ENCODE measurements at regions not wholly inside any gene's neighbourhood (a gene's known extent, or its start where the extent isn't known, plus 50 kb on each side); places are given as distances from the start of the nearest gene placed in this dataset.

DNA sequence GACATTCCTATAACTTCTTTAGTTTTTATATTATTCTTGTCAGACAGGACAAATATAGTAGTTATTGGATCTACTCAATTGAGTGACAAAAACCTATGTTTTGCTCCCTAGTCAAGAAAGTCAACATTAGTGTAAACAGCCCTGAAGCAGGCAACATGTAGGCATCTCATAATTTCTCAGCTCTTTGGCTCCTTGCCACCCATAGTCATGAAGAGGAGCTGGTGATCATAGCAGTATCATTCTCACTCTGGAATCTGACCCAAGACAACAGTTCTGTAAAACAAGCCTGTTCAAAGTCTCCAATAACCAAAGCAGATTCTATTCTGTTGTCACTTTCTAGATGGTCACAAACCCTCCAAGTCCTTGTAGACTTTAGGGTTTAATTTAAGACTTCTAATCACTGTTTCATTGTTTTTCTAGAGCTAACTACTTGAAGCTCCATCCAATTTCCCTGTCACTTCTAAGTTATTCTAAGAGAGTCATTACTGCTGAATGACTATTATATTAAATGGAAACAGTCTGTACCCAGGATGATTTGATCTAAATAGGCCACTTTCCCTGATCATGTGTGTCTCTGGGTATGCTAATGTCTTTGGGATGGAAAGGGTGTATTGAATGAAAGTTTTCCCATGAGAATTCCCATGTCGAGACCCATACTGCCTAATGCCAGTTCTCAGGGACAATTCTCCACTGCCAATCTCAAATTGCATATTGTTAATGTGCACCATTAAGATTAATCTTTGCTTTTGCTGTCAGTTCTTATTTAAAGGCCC, 533.3 kb downstream of the ACTL7B start:
- no peak for DNase-seq

DNA sequence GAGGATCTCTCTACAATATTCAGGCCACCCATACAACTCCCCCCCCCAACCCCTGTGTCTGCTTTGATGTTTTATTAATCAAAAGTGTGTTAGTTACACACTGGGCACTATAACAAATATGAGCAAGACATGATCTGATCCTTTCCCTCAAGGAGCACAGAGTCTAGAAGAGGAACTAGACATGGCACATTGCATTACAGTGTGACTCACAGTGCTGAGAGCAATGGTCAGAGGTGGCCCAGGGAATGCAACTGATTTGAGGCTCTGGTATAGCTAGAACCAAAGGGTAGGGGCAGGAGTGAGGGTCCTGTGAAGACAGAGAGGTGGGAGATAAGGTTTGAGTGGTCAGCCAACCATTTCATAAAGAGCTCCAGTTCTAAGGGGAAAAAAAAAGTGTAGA, 539.2 kb downstream of the ACTL7B start:
- DNase-seq, result no peak

DNA sequence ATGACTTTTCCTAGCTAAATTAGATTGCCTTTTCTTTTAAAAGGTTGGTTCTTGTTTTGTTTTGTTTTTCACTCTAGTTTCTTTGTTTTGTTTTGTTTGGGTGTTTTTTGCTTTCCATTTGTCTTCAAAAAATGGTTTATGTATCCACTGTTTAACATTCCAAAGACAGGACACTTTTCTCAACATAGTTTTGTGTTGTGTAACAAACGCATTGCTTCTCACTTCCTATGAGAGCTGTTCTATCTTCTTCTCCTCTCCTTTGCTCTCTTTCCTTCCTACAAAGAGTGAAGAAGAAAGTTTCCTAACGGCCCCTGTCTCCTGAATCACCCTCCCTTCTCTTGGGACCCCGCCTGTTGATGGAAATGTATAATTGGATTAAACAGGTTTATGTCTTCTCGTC, 539.7 kb downstream of the ACTL7B start:
- no peak for DNase-seq

DNA sequence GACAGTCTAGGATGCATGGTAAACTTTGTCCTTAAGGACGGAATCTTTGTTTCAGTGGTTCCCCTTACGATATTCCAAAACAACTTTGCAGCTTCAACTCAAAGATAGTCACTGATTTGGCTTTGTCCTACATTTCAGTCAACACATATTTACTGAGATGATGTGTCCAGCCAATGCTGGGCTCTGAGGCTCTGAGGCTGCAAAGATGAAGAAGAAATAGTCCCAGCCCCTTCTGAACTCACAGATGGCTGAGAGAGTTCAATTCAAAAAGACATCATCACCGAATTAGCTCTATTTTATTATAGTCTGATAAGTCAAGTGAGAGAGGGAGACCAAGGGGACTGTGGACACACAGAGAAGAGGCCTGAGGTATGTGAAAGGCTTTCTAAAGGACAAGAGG, 544.0 kb downstream of the ACTL7B start:
- no peak for DNase-seq

DNA sequence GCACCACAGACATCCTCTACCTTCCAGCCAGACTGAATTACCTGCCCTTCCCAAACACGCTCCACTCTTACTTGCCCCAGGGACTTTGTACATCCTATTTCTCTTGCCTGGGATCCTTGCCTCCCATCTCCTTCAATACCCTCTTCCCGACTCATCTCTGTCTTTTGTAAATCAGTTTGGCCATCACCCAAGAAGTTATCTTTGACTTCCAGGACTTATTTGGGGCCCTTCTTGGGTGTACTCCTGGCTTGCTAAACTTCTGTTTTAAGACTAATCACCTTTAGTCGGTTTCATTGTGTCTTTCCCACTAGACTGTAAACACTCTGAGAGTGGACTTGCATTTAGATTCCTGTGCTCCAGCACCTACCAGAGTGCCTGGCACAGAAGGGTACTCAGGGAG, 545.6 kb downstream of the ACTL7B start:
- DNase-seq, result no peak

DNA sequence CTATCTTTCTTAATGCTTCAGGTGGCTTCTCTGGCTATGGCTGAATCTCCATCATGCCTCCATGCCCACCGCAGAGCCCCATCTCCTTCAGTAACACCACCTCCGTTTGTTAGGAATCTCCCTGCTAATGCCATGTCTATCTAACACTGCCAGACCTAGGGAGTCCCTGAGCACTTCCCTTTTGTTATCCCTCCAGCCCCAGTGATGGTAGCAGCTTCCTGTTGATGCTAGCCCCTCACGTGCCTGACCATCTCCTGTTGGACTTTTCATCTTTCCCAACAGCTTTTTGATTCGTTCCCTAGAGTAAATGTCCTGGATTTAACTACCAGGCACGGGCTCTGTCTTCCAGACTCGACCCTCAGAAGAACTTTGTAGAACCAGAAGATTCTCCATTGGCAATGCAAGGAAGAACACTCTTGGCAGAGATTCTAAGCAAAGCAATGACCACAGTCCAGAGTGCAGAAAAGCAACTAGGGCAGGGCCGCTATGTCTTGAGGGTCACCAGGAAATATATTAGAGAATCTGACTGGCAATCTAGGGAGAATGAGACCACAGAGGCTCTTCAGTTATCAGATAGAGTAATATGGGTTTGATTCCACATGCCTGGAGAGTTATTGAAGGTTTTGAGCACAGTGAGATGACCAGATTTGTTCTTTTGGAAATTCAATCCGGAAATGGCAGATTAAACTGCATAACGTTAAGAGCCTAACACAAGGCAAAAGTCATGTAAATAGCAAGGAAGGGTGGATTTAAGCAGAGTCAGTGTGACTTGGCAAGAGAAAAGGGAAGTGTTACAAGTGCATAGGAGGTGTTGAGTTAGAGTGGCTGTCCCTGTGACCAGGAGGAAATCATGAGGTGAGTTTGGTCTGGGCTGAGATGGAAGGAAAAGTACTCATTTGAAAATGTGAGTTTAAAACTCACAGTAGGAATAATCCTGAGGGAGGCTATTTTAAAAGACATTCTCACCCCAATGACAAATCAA, 555.2 kb downstream of the ACTL7B start:
- no peak for DNase-seq

DNA sequence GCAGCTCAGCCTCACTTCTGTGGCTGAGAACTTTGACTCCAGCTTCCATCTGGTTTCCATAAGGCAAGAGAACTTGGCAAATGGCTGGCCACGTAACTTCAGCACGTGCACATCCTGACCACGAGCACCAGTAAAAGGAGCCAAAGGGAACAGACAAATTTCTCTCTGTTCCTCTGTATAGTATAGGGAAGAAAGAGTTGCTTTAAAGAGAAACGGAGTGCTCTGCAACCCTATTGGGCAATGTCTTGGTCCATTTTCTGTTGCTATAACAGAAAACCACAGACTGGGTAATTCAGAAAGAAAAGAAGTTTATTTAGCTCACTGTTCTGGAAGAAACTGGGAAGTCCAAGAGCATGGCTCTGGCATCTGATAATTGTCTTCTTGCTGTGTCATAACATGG, 558.7 kb downstream of the ACTL7B start:
- DNase-seq, result no peak

DNA sequence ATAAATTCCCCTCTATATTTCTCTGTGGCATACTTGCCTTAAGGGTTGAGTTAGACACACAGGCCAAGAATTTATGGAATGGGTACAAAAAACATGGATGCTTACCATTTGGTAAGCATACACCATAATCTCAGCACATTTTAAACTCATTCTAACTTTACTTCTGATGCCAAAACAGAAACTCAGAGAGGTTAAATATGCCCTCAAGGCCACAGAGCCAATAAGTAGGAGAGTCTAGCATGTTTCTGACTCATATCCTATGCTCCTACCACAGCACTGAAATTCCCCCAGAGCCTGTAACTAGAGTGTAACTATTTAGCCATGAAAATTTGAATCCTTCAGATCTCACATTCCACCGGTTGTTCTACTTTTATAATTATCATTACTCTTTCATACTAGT, 559.7 kb downstream of the ACTL7B start:
- no peak for DNase-seq

DNA sequence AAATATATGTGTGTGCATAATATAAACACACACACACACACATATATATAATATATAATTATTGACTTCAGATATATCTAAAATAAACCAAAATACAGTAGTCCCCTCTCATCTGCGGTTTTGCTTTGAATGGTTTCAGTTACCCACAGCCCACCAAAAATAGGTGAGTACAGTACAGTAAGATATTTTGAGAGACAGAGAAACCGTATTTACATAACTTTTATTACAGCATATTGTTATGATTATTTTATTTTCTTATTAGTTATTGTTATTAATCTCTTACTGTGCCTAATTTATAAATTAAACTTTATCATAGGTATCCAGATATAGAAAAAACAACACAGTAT, 564.2 kb downstream of the ACTL7B start:
- no peak for DNase-seq

DNA sequence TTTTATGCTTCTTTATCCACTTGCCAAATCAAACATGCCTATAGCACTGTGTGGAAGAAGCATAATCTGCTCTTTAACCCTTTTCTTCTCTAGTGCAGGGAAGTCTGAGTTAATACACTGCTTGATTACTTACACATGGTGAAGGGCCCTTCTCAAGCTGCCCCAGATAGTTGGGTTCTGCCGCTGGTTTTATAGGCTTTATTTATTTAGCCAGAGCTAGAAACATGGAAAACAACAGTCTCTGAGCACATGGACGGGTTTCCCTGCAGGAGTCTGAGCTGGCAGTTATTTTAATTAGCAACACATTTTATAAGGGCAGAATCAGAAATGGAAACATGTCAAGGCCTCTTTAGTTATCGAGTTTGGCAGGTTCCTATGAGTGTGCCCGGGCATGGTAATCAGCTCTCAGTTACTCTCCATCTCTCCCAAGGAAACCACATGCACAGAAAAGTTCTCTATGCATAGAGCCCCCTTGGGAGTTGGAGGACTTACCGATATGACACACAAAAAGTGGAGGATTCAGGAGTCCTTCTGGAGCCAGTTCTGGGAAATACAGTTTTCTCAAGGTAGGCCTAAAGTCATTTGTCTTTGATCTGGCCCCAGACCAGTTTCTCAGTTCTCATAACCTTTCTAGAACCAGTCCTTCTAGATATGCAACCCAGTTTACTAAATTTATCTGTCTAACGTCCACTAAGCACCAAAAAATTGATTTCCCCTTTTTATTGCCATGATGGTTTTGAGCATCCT, 564.8 kb downstream of the ACTL7B start:
- DNase-seq, result no peak

DNA sequence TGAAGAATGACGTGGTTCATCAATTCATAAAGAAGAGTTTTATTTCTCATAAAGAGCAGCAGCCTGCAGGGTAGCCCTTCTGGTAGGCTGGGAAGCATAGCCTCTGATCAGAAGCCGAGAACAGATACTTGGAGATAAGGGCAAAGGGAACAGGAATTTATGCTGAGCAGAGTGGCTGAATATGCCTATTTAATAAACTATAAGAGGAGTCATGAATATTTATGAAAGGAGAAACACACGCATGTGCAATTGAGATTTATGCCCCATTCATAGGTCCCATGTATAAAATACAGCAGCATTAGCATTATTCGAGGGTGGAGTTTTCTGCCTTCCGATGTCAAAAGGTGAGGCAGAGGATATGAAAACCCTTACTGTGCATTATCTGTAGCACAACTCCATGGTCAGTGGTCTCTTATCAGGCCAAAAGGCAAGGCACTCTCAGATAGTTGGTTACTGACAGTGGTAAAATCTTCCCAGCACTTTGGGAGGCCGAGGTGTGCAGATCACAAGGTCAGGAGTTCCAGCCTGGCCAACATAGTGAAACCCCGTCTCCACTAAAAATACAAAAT, 569.1 kb downstream of the ACTL7B start:
- DNase-seq, result no peak

DNA sequence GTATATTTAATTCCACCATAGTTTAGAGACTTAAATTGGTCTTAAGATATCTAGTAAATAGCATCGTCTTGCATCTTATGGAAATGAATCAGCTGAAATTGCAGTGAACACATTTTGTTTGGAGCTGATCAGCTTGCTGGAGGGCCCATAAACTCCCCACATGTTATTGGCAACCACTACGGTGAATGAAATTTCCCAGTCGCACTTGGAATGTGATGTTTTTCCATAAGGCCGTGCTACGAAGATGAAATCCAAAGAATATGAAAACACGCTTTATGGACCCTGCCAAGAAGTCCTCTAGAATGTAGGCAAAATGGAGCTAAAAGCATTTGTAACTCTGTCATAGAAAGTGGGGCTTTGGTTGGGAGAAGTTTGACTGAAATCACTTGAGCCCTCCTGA, 572.1 kb downstream of the ACTL7B start:
- no peak for DNase-seq

DNA sequence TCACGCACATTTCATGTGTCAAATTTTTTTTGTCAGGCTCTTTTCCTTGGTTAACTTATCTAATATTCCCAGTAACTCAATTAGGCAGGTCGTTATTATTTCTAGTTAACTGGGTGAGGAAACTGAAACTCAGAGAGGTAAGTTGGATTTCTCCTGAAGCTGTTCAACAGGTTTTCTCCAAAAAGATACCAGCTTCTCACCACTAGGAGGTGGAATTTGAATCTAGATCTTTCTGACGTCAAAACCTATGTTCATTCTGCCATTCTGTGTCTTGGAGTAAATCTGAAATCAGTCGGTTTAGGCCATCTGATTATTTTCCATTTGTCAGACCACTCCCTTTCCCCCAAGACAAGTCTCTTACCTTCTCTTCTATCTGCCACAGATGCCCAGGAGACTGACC, 572.9 kb downstream of the ACTL7B start:
- no peak for DNase-seq

DNA sequence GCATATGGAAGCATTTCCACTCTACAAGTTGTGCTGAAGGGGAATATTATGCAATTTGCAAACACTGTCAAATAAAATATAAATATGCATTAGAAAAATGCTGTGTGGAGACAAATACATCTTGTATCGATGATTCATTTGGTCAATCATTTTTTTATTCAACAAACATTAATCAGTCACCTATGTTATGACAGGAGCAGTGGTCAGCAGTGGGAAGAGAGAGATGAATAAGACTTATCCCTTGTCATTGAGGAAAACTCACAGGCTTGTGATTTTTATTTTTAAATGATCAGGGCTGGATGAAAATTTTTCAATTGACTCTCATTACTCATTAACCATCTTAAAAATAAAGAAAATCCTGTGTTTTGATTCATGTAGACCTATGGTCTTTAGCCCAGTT, 574.1 kb downstream of the ACTL7B start:
- no peak for DNase-seq

DNA sequence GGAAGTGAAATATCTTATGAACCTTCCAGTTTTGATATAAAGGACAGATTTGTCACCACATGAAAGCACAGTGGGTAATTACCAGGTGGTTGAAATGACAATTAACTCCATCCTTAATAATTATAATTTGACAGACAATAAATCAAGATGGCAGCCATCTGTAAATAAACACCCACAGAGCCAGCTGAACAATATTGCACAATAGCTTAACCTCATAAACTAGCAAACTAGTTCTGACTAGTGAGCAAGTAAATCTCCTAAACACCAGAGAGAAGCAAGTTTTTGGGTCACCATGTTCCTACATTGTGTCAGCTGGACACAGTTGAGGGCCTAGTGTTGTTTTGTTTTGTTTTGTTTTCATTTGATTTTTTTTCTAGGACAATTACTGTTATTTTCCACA, 577.4 kb downstream of the ACTL7B start:
- no peak for DNase-seq

DNA sequence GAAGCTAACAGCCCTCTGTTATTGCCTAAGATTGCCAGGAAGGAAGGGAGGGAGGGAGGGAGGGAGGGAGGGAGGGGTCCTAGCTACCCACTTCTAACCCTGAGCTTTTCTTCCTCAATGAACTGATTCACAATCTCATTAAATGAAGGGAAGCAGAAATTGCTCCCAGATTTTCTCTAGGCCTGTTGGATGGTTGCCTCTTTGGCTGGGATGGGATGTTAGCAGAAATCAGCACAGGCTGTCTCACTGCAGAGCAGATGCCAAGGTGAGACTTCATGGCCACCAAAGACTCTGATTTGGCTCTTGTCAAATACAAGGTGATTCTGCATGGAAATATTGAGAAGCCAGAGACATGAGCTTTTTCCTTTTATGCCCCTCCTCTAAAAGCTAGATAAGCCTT, 578.6 kb downstream of the ACTL7B start:
- no peak for DNase-seq

DNA sequence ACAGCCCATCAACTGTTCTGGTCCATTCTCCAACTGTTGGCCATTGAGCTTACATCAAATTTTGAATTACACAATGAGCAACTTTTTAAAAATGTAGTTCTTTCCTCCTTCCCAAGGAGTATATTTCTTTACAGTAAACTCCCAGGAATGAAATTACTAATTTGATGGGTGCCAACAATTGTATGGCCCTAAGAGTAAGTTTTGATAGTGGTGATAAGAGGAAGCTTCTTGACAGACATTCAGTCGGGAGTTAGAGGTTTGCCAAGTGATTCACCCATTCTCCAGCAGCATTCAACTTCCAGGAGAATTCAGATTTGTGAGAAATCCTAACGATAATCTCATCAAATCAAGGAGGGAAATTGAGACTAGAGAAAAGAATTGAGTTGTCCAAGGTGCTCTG, 579.9 kb downstream of the ACTL7B start:
- DNase-seq, result no peak

DNA sequence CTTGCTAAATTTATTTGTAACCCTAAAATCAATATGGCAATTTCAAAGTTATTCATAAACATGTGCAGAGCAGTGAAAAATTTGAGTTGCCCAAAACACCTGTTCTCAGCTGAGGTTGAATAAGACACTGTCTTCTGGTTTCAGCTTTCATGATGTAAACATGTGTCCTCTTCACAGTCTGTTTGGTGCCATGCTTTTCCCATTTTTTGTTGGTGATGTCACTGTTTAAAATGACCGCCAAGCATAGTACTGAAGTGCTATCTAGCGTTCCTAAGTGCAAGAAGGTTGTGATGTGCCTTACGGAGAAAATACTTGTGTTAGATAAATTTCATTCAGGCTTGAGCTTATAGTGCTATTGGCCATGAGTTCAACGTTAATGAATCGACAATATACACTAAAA, 580.8 kb downstream of the ACTL7B start:
- DNase-seq, result no peak

DNA sequence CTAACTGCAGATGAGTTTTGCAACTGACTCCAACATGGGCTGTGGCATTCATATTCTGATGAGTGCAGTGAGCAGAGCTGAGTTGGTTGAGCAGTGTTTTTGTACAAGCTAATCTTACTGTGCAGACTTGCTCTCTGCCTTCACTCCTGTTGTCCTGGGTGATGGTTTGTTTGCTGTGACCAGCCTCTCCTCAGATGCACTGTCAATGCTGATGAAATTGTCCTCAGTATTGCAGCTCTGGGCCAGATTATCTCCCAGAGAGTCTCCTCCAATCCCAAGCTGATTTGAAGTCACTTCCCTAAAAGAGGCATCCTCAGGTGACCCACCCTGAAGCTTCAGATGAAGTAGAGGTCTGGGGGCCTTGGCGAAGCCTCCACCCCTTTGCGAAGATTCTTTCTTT, 581.8 kb downstream of the ACTL7B start:
- no peak for DNase-seq

DNA sequence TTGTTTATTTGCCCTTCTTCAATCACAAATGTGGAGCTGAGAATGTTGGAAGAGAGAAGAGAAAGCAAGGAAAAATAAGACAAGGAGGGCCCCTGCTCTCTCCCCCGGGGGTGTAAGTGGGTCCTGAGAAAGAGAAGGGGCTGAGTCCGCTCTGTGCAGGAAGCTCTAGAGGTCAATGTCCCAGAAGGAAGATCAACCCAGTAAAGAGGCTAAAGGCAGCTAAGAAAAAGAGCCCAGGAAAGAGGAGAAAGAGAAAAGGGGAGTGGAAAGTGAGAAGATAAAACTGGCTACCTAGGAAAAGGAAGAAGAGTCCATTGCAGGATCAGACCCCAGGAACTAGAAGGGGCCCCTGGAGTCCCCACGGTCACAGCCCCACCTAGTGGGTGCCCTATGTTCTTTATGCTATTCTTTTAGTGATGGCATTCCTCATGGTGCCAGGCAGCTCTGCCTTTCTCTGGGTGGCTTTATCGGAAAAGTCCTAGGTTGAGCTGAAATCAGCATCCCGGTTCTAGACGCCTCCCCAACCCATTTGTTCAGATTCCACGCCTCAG, 583.4 kb downstream of the ACTL7B start:
- no peak for DNase-seq

DNA sequence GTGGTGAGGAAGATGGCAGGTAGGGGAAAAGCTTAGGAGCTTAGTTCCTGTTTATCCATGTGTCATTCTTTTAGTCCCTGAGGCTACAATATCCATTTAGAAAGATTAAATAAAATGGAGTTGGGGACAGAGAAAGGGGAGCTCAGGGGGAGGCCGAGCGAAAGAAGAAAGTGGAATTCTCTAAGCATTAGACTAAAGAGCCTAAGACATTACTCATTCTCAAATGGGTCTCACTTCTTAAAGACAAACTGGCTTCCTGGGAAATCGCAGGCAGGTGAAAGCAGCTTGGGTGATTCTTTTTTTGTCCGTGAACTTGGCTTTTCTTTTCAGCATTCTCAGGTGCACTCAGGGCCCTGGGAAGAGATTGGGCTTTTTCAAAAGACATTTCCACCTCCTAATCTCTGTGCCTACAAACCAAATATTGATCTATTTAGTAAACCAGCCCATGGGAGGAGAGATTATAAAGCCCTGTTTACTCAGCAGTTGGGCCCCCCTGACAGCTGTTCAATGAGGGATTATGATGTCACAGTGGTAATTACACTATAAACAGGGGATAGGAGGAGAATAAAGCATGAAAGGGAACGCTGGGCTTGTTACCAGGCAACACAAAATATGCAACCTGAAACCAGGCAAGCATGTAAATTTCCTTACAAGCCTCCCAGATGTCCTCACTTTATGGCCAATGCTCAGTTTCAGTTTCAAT, 584.0 kb downstream of the ACTL7B start:
- DNase-seq, result no peak

DNA sequence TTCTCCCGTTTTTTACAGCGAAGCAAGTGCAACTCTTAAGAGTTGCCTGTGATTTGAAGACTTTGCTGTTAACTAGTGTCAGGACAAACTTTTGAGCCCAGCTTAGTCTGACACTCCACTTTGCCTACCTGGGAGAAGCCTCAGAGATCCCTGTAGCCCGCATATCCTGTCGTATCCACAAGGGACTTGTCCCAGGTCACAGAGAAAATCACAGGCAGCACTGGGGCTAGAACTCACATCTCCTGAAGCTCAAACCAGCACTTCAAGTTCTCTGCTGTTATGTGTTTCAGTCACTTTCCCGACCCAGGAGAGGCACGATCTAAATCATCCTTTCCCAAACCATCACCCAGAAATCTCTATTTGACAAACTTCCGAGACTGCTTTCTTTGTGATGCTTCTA, 584.5 kb downstream of the ACTL7B start:
- no peak for DNase-seq

Data from stimulated activated CD4-positive, alpha-beta T cell treated with anti-CD3 and anti-CD28 coated beads, Interleukin-4, amount 100 ng/mL, for 1 hour (primary cell).